Psoas muscle (tissue), 7 donors: ENCODE measurements at regions not wholly inside any gene's neighbourhood (a gene's known extent, or its start where the extent isn't known, plus 50 kb on each side); places are given as distances from the start of the nearest gene placed in this dataset.
"Not testable (repeated sequence)": the region's sequence is repeated elsewhere in the genome, so short reads cannot be mapped to it uniquely, and the experiment has no call there.

Experiments used
- ATAC-seq, 4 donors: fragments of 200-7000 bp; cut with Tn5 transposase; one replicate each; pipeline ENCODE4 v1.9.1; 2020; ENCODE audit warnings: moderate library complexity in 3 of 4, mild to moderate bottlenecking in 2 of 4
- DNase-seq, 2 donors: peaks; one replicate each; pipeline ENCODE4 v3.0.0-alpha.2; 2020
- H3K27ac ChIP-seq: fragments of 200-600 bp; one replicate; pipeline ENCODE4 v1.8.0; 2022
- H3K27me3 ChIP-seq, 3 donors: fragments of 200-600 bp in 1 of 3; one replicate each; pipeline versions ENCODE4 v1.6.1 to v1.8.0; 2013 to 2022; ENCODE audit warnings: low read length in 2 of 3, mild to moderate bottlenecking in 2 of 3, moderate library complexity in 1 of 3; ENCODE audit not compliant: insufficient read depth in 3 of 3
- H3K36me3 ChIP-seq, 2 donors: fragments of 200-600 bp in 1 of 2; one replicate each; pipeline versions ENCODE4 v1.6.1 to v1.8.0; 2013 to 2022; ENCODE audit warnings: low read depth in 1 of 2, mild to moderate bottlenecking in 1 of 2, moderate library complexity in 1 of 2; ENCODE audit not compliant: insufficient read depth in 1 of 2
- H3K4me1 ChIP-seq: fragments of 200-600 bp; one replicate; pipeline ENCODE4 v1.8.0; 2022
- H3K4me3 ChIP-seq: fragments of 200-600 bp; one replicate; pipeline ENCODE4 v1.8.0; 2022; ENCODE audit warnings: mild to moderate bottlenecking
- H3K9me3 ChIP-seq: fragments of 200-600 bp; one replicate; pipeline ENCODE4 v1.8.0; 2022
- CTCF ChIP-seq: fragments of 200-600 bp; IDR thresholded peaks from one replicate; pipeline ENCODE4 v1.8.0; 2022; ENCODE audit warnings: antibody characterized with exemption
- WGBS, 3 donors: extraction: QIAGEN DNeasy Blood & Tissue Kit; methylation state at CpG; one replicate each; pipeline versions ENCODE4 v1.1.6 to v1.1.7; 2013; 5-methylcytosine and 5-hydroxymethylcytosine counted together
- intact Hi-C, 2 donors: fragments of 100-400 bp; cut with DNase I; formaldehyde crosslinking; loops; one replicate each; pipeline versions ENCODE4 v1.11.0 to v1.14.2; 2022
- donor health status: healthy with polysubstance abuse.
- donor health status: DM: no; HTN: no; CAD: no; lungs with moderate emphysema.
- donor health status: Bipolar disorder and iron deficiency.
- donor health status: healthy.
- donor health status: DM: yes; HTN: yes; CAD: no.
- donor health status: DM: no; HTN: no; CAD: no.
- donor health status: DM: yes; HTN: yes; CAD: no.

GRCh38 chr4:154907345-154908045 lies 126.4 kb downstream of the RBM46 start:
- DNase-seq, ATAC-seq, intact Hi-C loops, H3K4me1 ChIP-seq, H3K9me3 ChIP-seq, H3K36me3 ChIP-seq, H3K4me3 ChIP-seq, H3K27me3 ChIP-seq, H3K27ac ChIP-seq: not testable (repeated sequence)
- 88 to 93% (median 90%) methylated on average over 17 of the region's 17 CpGs for WGBS, 3 donors

- no peak for ATAC-seq
- Histone ChIP-seq H3K27me3 (no peaks in the 10 kb centered on the region), H3K4me1 (no peaks in the 10 kb centered on the region), H3K4me3 (no peak overlapping the region), H3K27ac (no peak overlapping the region), H3K36me3 (no peaks in the 10 kb centered on the region), H3K9me3 (no peaks in the 10 kb centered on the region)
- 84 to 98% (median 95%) methylated on average over 1 of the region's 1 CpG for WGBS, 3 donors
- intact Hi-C loops, result no loop called here
- no peak for TF ChIP-seq CTCF
- DNase-seq, result no peak
These were observed 127.1 kb downstream of the RBM46 start for GRCh38 chr4:154908168-154908567.

- H3K27ac ChIP-seq, result no peak overlapping the region
- no peak for ATAC-seq
- TF ChIP-seq CTCF, result no peak
- intact Hi-C loops, result no loop called here
- H3K27me3 ChIP-seq, result no peaks in the 10 kb centered on the region
- no peak for DNase-seq
- no peaks in the 10 kb centered on the region for H3K4me1 ChIP-seq
- no peaks in the 10 kb centered on the region for H3K36me3 ChIP-seq
- H3K4me3 ChIP-seq, result no peak overlapping the region
- no peaks in the 10 kb centered on the region for H3K9me3 ChIP-seq
- WGBS, 3 donors, result 26 to 33% (median 32%) methylated on average over 1 of the region's 1 CpG
These were observed 130.0 kb downstream of the RBM46 start for GRCh38 chr4:154911097-154911496.

GRCh38 chr4:154911608-154912098 lies 130.6 kb downstream of the RBM46 start:
- no peak overlapping the region for H3K27ac ChIP-seq
- TF ChIP-seq CTCF, result no peak
- no peaks in the 10 kb centered on the region for H3K4me1 ChIP-seq
- ATAC-seq (no peak), DNase-seq (no peak)
- no peaks in the 10 kb centered on the region for H3K36me3 ChIP-seq
- no peak overlapping the region for H3K4me3 ChIP-seq
- WGBS, 3 donors, result 44 to 67% (median 55%) methylated on average over 3 of the region's 3 CpGs
- H3K9me3 ChIP-seq, result no peaks in the 10 kb centered on the region
- intact Hi-C loops, result no loop called here
- no peaks in the 10 kb centered on the region for H3K27me3 ChIP-seq

- H3K4me1 ChIP-seq, result no peaks in the 10 kb centered on the region
- intact Hi-C loops, result no loop called here
- no peak for ATAC-seq
These were observed 135.0 kb downstream of the RBM46 start for GRCh38 chr4:154916068-154916467.

More at GRCh38 chr4:154916068-154916467, 135.0 kb downstream of the RBM46 start:
- H3K27me3 ChIP-seq, result no peaks in the 10 kb centered on the region
- no peaks in the 10 kb centered on the region for H3K9me3 ChIP-seq
- 77 to 87% (median 81%) methylated on average over 3 of the region's 3 CpGs for WGBS, 3 donors
- H3K36me3 ChIP-seq, result no peaks in the 10 kb centered on the region
- H3K27ac ChIP-seq, result no peak overlapping the region
- H3K4me3 ChIP-seq, result no peak overlapping the region
- TF ChIP-seq CTCF, result no peak
- DNase-seq, result no peak
